Fibroblast of skin of right quadriceps (primary cell): ENCODE measurements at regions not wholly inside any gene's neighbourhood (a gene's known extent, or its start where the extent isn't known, plus 50 kb on each side); places are given as distances from the start of the nearest gene placed in this dataset.

Experiments used
- DNase-seq: peaks from one replicate; pipeline ENCODE4 v3.0.0-alpha.2; 2013

- DNase-seq: no peak
Observed at GRCh38 chr22:26847046-26847445, 189.7 kb downstream of the MIAT start.

DNA sequence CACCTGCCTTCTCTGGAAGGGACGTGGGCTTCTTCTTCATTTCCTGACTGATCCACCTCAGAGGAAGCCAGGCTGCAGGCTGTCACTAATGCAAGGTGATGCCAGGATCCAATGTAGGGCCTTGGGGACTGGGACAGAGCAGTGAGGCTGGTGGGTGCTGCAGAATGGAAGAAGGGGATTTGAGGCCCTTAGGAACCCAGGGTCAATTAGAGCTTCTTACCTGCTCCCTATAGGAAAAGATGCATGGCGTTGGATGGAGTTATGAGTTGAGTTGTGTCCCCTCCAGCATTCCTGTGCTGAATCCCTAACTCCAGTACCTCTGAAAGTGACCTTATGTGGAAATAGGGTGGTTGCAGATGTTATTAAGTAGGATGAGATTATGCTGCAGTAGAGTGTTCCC, 190.4 kb downstream of the MIAT start:
- no peak for DNase-seq

GRCh38 chr22:26848244-26848920, 191.0 kb downstream of the MIAT start:
- peak; percentile 36 for DNase-seq

- DNase-seq: no peak
Observed at GRCh38 chr22:26849575-26849974, 192.2 kb downstream of the MIAT start.

- DNase-seq: no peak
Observed at GRCh38 chr22:26851125-26851524, 193.7 kb downstream of the MIAT start.

DNA sequence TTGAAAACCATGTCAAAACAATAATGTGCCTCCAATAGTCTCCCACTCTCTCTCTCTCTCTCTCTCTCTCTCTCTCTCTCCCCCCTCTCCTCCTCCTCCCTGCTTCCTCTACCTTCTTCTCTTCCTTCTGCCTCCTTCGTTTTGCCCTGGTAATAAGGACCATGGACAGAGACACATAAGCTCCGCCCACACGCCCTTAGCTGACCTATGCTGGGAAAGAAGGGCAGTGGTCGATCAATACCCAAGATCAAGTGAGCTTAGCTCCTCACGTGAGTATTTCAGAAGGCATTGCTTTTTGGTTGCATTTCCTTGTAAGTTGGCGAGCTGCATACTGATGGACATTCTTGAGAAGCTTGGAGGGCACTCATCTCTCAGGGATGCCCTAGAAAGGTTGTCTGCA, 194.8 kb downstream of the MIAT start:
- DNase-seq: no peak

DNA sequence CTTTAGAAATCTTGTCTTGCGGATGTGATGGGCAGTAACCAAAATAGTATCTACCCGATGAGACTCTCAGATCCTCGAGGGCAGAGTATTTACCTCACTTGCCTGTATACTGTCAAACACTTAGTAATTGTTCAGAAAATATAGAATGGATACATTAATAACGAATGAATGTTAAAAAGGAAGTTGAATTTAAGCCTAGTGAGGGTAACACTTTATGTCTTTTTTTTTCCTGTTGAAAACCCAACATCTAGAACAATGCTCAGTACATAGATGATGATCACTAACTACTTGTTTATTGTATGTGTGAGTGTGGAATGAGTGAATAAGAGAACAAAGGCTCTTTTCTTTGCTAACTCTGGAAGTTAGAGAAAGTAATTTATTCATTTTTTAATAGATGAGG, 195.7 kb downstream of the MIAT start:
- no peak for DNase-seq

GRCh38 chr22:26853495-26853894, 196.1 kb downstream of the MIAT start:
- no peak for DNase-seq

GRCh38 chr22:26857169-26857568, 199.8 kb downstream of the MIAT start:
- DNase-seq: no peak

DNA sequence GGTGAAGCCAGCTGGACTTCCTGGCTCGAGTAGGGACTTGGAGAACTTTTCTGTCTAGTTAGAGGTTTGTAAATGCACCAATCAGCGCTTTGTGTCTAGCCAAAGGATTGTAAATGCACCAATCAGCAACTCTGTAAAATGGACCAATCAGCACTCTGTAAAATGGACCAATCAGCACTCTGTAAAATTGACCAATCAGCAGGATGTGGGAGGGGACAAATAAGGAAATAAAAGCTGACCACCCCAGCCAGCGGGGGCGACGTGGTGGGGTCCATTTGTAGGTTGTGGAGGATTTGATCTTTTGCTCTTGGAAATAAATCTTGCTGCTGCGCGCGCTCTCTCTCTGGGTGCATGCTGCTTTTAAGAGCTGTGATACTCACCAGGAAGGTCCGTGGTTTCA, 202.9 kb downstream of the MIAT start:
- no peak for DNase-seq

GRCh38 chr22:26865021-26865420, 207.6 kb downstream of the MIAT start:
- DNase-seq: no peak

GRCh38 chr22:26883393-26883792, 226.0 kb downstream of the MIAT start:
- DNase-seq: no peak

DNA sequence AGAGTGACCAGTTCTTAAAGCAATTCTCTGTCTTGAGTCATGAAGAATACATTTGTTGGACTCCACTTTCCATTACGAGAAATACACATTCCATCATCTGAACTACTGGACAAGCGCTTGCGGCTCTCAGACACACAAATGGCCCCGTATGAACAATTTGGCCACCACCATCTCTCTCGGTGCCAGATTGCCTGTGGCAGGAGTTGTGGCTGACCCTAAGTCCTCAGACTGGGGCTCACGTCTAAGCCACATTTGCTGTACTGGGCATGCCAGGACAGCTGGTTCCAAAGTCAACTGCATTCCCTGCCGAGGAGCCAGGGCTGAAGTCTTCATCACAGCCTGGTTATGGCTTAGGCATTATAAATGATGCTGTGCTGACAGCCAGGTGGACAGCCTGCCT, 227.5 kb downstream of the MIAT start:
- no peak for DNase-seq

GRCh38 chr22:26885441-26886261, 228.3 kb downstream of the MIAT start:
- DNase-seq: no peak

DNA sequence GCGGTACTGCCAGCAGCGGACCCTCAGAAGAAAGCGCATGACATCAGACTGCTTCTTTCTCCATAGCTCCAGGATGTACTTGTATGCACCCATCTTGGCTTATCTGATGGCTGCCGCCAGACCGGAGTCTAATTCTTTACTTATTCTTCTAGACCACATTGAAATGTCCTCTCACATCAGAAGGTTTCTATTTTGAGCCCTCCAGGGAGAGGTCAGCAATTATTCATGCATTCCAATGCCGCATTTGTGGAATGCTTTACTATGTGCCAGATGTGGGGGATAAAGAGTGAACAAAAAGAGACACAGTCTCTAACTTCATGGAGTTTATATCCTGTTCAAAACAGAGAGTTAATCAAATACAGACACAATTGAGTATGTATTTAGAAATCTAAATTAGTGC, 230.1 kb downstream of the MIAT start:
- peak; percentile 98 for DNase-seq

DNA sequence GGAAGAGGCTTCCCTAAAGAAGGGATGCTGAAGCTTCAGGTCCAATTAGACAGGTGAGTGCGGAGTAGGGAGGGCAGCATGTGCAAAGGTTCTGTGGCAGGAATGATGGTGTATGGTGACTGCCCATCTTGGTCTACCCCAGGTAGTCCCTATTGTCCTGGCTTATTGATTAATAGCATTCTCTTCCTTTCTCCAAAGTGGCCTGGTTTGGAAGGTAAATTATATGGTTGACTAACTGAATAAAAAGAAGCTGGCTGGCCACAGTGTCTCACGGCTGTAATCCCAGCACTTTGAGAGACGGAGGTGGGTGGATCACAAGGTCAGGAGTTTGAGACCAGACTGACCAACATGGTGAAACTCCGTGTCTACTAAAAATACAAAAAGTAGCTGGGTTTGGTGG, 230.5 kb downstream of the MIAT start:
- no peak for DNase-seq

DNA sequence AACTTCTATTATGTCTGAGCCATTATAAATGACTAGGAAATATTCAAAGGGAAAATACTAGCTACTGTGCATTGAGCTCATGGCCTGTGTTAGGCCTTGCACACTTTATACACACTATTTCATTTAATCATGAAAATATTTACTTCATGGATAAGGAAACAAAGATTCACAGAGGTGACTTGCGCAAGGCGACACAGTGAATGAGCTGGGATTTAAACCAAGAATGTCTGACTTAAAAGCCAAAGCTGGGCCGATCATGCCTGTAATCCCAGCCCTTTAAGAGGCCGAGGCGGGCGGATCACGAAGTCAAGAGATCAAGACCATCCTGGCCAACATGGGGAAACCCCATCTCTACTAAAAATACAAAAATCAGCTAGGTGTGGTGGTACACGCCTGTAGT, 231.5 kb downstream of the MIAT start:
- no peak for DNase-seq

GRCh38 chr22:26889802-26890201, 232.4 kb downstream of the MIAT start:
- DNase-seq: peak; percentile 38

DNA sequence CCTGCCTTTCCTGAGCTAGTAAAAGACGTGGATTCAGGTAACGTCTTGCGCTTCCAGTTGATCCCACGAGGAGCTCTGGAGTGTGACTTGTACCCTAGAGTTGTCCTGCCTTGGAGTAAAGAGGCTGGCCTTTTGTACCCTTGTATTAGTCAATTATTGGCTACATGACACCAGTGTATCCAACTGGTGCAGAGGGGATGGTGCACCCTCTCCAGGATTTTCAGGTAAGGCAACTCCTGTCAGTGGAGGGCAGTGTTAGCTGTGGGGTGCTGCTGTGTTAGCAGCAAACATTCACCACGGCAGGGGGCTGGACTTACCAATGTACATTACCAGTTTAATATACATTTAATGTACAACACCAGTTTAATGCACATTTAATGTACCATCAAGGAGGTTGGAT, 233.5 kb downstream of the MIAT start:
- no peak for DNase-seq

- DNase-seq: no peak
Observed at GRCh38 chr22:26891429-26891828, 234.0 kb downstream of the MIAT start.

- DNase-seq: no peak
Observed at GRCh38 chr22:26892166-26893041, 235.0 kb downstream of the MIAT start.

- no peak for DNase-seq
Observed at GRCh38 chr22:26893173-26894110, 236.1 kb downstream of the MIAT start.
